ENCODE measurements at regions not wholly inside any gene's neighbourhood (a gene's known extent, or its start where the extent isn't known, plus 50 kb on each side); places are given as distances from the start of the nearest gene placed in this dataset.
A peak's percentile ranks its signal among the peaks of the same experiment; 100 is the strongest.

GRCh38 chr21:16563795-16564194 is 834.0 kb downstream of the USP25 start:
- DNase-seq: no peak

DNA sequence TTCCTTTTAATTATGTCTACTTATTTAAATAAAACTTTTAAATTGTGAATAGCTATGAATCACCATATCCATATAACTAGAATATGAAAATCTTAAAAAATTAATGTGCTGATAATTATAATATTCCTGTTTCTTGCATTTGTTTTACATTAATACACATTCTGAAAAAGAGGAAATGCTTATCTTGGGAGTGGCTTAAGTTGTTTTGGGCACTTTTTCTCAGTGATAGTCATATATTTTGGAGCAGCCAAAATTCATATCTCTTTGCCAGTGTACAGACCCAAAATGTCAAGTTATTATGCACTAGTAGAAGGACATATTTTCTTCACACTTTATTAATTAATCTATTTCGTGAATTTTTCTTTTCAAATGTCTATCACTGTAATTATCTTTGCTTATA is 838.5 kb downstream of the USP25 start:
- no peak for DNase-seq

DNA sequence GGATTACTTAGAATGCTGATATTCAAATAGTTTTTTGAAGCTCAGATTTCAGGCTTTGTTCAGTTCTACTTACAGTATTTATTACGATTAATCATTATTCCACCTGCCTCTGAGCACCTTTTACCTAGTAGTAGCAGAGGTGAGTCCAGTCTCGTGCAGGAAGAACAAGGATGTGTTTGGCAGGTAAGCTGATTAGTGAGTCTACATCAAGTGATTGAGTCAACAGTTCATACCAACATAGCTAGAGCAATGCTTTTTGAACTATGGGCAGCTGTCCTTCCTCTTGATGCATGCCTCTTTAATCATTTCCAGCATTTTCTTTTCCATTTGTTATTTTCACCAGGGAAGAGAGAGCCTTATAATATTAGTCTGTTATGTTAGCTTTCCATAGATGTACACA is 838.9 kb downstream of the USP25 start:
- DNase-seq: no peak

- DNase-seq: no peak
These were observed 839.9 kb downstream of the USP25 start for GRCh38 chr21:16569679-16570078.

DNA sequence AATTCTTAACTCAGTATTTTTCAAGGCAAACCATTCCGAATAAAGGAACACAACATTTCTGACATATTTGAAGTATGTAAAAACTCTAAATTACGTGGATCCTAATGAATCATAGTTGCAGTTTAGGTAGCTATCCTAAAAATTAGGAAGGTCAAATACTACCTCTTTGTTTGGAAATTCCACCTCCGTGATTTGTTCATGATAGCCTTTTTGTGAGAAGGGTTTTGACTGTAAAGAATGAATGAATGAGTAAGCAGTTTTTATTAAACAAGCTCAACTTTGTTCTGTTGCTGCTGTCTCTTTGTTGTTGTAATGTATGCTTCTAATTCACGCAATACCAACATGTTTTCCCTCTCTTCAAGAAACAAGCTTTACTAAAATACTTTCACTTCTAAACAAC is 840.4 kb downstream of the USP25 start:
- DNase-seq: no peak

DNA sequence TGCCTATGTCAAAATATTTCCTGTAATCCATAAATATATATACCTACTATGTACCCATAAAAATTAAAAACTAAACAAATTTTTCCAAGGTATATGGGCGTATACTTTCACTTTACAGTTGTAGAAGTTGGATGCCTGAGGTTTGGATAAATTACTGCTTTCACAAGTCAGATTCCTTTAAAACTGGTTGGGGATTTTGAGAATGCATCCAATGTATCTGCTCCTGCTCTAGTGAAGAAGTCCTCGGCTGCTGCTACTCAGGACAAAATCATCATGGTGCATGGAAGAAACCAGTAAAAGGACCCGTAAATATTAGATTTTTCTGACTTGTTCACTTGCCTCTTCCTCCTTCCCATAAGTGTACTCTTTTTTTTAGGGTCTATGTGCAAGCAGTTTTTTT is 841.1 kb downstream of the USP25 start:
- no peak for DNase-seq

DNA sequence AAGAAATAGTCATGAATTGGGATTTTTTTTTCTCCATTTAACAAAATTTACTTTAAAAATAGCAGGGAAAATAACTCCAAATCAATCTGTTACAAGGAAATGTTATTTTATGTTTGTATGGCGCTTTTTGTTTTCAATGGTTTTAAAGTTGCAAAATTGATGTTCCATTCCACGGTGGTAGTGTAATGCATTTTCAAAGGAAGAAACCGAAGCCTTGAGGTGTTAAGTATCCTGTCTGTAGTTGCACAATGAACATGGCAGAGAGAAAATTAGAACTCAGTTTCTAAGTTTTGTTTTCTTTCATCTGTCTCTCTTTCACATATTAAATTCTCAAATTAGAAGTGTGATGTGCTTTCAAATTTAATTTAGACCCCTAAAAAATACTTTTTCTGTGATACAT is 841.8 kb downstream of the USP25 start:
- DNase-seq: no peak

GRCh38 chr21:16572032-16572431 is 842.2 kb downstream of the USP25 start:
- DNase-seq: no peak

DNA sequence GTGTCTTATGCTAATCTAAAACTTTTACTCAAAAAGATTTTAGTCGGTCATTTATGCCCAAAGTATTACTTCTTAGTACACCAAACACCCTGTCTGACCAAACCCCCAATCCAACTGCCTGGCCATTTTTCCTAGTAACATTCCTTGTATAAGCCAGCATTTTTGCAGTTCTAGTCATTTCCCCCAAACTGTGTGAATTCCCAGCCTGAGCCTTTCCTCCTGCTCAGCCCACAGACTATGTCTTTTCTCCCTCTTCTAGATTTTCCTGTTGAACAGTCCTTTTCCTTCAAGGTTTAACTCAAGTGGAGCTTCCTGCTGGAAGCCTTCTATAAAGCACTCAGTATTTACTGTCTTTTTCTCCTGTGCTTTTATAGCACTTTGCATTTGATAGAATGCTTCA is 843.8 kb downstream of the USP25 start:
- DNase-seq: no peak

GRCh38 chr21:16577975-16578374 is 848.2 kb downstream of the USP25 start:
- DNase-seq: no peak

GRCh38 chr21:16578912-16579311 is 849.1 kb downstream of the USP25 start:
- no peak for DNase-seq

GRCh38 chr21:16579538-16579937 is 849.8 kb downstream of the USP25 start:
- no peak for DNase-seq

- DNase-seq: no peak
These were observed 850.9 kb downstream of the USP25 start for GRCh38 chr21:16580661-16581060.

DNA sequence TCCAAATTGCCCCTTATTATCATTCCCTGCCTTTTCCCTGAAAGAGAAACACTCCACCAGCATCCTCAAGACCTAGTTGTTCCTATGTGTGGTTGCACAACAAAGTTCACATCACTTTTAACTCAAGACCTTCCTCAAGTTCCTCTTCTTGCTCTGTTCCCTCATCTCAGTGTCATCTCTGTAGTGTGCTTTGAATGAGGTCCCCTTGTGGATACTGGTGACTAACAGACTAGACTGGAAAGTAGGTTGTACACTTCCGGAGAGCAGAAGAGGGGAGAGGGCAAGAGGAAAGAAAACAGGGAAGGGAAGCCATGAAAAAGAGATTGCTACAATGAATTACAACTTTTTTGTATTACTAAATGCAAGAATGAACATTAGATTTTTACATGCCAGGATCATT is 853.8 kb downstream of the USP25 start:
- no peak for DNase-seq

- DNase-seq: no peak
These were observed 855.0 kb downstream of the USP25 start for GRCh38 chr21:16584756-16585155.

DNA sequence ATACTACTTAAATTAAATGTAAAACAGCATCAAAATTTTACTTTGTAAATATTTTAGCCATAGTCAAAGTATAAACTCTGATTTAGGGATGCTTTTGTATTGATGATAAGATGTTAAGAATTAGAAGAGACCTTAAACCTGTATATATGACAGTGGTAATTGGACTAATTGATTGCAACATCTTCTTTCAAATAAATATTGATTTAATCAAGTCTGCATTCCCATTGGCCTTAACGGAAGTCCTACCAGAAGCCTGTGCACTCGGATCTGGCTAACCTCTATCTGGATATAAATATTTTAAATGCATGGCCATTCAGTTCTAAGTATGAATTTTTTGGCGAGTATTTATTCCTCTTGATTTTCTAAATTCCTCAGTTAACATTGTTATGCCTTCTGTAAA is 856.1 kb downstream of the USP25 start:
- DNase-seq: no peak

GRCh38 chr21:16587141-16587581 is 857.4 kb downstream of the USP25 start:
- DNase-seq: peak; percentile 24

DNA sequence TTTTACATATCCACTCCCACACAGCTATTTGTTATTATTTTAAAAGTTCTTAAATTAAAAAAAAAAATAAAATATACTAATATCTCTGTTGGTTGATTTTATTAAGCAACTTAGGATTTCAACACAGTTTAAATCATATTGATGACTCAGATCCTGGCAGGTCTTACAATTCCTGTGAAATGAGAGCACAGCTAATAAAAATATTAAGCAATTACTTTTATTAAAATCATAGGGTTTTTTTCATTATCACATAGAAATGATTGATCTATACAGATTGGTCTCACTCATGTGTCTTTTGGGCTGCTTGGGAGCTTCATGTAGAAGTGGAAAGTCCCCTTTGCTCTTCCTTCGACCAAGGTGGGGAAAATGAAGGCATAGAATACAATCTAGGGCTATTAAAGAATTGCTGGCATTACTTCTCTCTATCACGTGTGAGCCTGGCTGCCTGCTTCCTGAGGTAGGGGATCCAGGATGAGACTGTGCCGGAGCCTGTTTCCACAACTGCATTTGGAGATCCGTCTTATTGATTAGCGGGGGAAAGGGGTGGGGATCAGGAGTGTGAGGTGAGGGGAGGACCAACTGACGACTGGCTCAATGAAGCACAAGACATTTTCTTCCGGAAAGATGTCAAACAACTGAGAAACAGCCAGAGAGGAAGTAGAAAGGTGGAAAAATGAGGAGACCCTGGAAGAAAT is 858.0 kb downstream of the USP25 start:
- DNase-seq: no peak

GRCh38 chr21:16588433-16588860 is 858.7 kb downstream of the USP25 start:
- peak; percentile 28 for DNase-seq

DNA sequence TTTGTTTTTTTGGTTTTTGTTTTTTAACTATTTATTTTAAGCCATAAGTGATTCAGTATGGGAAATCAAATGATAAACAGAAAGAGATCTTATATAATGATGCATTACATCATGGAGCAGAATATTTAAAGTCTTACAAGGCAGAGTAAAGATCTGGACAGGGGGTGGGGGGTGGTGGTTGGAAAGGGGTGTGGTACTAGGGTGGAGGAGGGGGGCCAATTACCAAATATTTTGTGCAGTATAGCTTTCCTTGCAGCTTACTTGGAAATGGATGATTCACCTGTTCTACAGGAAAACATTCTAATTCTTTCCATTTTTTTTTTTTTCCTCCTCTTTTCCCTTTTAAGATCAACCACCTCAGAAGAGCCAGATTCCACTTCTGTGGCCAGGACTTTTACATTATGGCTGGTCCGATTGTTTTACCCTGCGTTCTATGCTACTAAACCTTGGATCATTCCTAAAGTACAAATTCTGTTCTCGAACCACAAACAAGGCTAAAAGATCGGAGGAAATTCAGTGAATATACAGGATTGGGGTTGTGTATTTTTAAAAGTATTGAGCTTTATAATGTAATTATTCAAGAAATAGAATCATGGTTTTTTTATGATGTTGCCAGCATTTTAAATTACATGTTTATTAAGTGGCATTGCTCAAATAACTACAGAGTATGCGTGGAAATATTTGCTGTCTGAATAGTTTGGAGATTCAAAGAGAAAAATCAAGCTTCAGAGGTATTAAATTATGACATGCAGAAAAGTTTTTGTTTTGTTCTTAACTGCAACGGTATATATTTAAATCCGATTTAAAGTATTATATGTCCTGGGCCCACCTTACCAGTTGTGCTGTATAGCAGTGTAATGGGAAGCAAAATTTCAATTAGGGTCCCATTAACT is 859.5 kb downstream of the USP25 start:
- no peak for DNase-seq

- no peak for DNase-seq
These were observed 860.4 kb downstream of the USP25 start for GRCh38 chr21:16590186-16590585.

DNA sequence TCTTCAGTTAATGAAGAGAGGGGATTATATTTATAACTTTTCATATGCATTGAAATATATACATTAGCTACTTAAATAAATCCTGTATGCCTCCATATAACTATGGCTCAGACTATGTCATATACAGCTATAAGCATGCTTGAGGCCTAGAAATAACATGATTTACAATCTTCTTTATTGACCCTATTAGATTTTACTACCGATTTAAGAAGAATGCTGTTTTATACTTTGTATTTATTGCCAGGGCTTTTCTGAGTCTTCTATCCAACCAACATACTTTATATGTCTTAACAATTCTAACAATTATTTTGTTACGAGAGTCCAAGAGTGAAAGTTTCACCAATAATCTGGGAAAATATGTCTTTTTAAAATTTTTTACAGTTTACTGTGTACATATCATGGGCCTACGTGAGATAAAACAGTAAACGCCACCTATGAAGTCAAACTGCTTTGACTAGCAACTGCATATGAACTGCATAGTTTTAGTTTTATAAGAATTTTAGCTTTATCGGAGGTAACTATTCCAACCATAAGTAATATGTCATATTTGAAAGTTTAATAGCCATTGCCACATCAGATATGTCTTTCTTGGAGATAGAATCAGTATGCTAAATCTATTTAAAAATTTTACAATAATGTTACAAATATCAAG is 861.0 kb downstream of the USP25 start:
- no peak for DNase-seq

DNA sequence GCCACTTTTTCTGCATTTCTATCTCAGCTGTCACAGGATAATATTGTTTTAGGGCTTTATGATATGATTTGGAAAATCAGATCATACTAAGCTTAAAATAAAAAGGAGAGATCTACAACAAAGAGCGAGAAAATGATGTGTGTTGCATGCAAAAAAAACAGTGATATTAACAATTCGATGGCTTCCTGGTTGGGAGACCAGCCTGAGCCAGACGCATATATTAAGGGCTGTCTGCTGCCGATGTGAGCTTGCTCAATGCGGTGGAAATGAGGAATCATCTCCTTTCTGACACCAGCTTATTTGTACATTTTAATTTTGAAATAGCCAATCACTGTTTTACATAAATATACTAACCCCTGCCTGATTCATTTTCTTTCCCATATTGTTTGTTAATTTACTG is 862.6 kb downstream of the USP25 start:
- DNase-seq: no peak

- DNase-seq: no peak
These were observed 864.4 kb downstream of the USP25 start for GRCh38 chr21:16594191-16594590.
